ENCODE measurements at regions not wholly inside any gene's neighbourhood (a gene's known extent, or its start where the extent isn't known, plus 50 kb on each side); places are given as distances from the start of the nearest gene placed in this dataset.

GRCh38 chr4:62513306-62513705 lies 1313.2 kb downstream of the ADGRL3 start:
- no peak overlapping the region for H3K4me3 Mint-ChIP-seq (ENCODE audit: unreplicated experiment)
- POLR2A ChIA-PET: interaction anchor here (0.6 kb wide), 1 partner anchor 207 kb away, joined by 4 read pairs; no protein-coding TSS in a partner anchor
- no peaks in the 10 kb centered on the region for H3K27me3 Mint-ChIP-seq (ENCODE audit: insufficient read depth, unreplicated experiment)
- CTCF ChIA-PET: interaction anchor here (0.6 to 0.7 kb wide), 2 partner anchors 23 to 941 kb away, joined by 3 read pairs; no protein-coding TSS in a partner anchor
- H3K27ac Mint-ChIP-seq (ENCODE audit: low read depth, unreplicated experiment): no peak overlapping the region
- peaks cover 6% of the 10 kb centered on the region for H3K4me1 Mint-ChIP-seq (ENCODE audit: insufficient read depth, unreplicated experiment)
- no peak for DNase-seq (ENCODE audit: unreplicated experiment)
- intact Hi-C loops (cut with micrococcal nuclease): no loop called here
- no peaks in the 10 kb centered on the region for H3K36me3 Mint-ChIP-seq (ENCODE audit: insufficient read depth, unreplicated experiment)
- TF ChIP-seq CTCF (IDR thresholded peaks at IDR 0.05; ENCODE audit: unreplicated experiment): no peak
- BruUV-seq (replicated peaks): no TSS peak
- no peaks in the 10 kb centered on the region for H3K9me3 Mint-ChIP-seq (ENCODE audit: unreplicated experiment)

GRCh38 chr4:62512271-62512670 lies 1312.1 kb downstream of the ADGRL3 start:
- no peak overlapping the region for H3K27ac Mint-ChIP-seq (ENCODE audit: low read depth, unreplicated experiment)
- no peak overlapping the region for H3K4me3 Mint-ChIP-seq (ENCODE audit: unreplicated experiment)
- H3K36me3 Mint-ChIP-seq (ENCODE audit: insufficient read depth, unreplicated experiment): no peaks in the 10 kb centered on the region
- intact Hi-C loops (cut with micrococcal nuclease): no loop called here
- no peaks in the 10 kb centered on the region for H3K4me1 Mint-ChIP-seq (ENCODE audit: insufficient read depth, unreplicated experiment)
- DNase-seq (ENCODE audit: unreplicated experiment): no peak
- TF ChIP-seq CTCF (IDR thresholded peaks at IDR 0.05; ENCODE audit: unreplicated experiment): no peak
- H3K27me3 Mint-ChIP-seq (ENCODE audit: insufficient read depth, unreplicated experiment): no peaks in the 10 kb centered on the region
- no TSS peak for BruUV-seq (replicated peaks)
- ChIA-PET CTCF (no interaction called here), POLR2A (no interaction called here)
- no peaks in the 10 kb centered on the region for H3K9me3 Mint-ChIP-seq (ENCODE audit: unreplicated experiment)

GRCh38 chr4:62510228-62510627 lies 1310.1 kb downstream of the ADGRL3 start:
- H3K27me3 Mint-ChIP-seq (ENCODE audit: insufficient read depth, unreplicated experiment): no peaks in the 10 kb centered on the region
- POLR2A ChIA-PET: interaction anchor here (0.6 kb wide), 1 partner anchor 493 kb away, joined by 5 read pairs; no protein-coding TSS in a partner anchor
- H3K4me3 Mint-ChIP-seq (ENCODE audit: unreplicated experiment): no peak overlapping the region
- no peaks in the 10 kb centered on the region for H3K36me3 Mint-ChIP-seq (ENCODE audit: insufficient read depth, unreplicated experiment)
- no peak for TF ChIP-seq CTCF (IDR thresholded peaks at IDR 0.05; ENCODE audit: unreplicated experiment)
- no peak for DNase-seq (ENCODE audit: unreplicated experiment)
- no peak overlapping the region for H3K27ac Mint-ChIP-seq (ENCODE audit: low read depth, unreplicated experiment)
- H3K9me3 Mint-ChIP-seq (ENCODE audit: unreplicated experiment): no peaks in the 10 kb centered on the region
- BruUV-seq (replicated peaks): no TSS peak
- intact Hi-C loops (cut with micrococcal nuclease): no loop called here
- CTCF ChIA-PET: no interaction called here
- no peaks in the 10 kb centered on the region for H3K4me1 Mint-ChIP-seq (ENCODE audit: insufficient read depth, unreplicated experiment)

GRCh38 chr4:62500296-62500695 lies 1300.2 kb downstream of the ADGRL3 start:
- TF ChIP-seq CTCF (IDR thresholded peaks at IDR 0.05; ENCODE audit: unreplicated experiment): no peak
- intact Hi-C loops (cut with micrococcal nuclease): no loop called here
- BruUV-seq (replicated peaks): no TSS peak
- CTCF ChIA-PET: no interaction called here
- Mint-ChIP-seq H3K4me1 (ENCODE audit: insufficient read depth, unreplicated experiment) (no peaks in the 10 kb centered on the region), H3K36me3 (ENCODE audit: insufficient read depth, unreplicated experiment) (no peaks in the 10 kb centered on the region), H3K27ac (ENCODE audit: low read depth, unreplicated experiment) (no peak overlapping the region), H3K9me3 (ENCODE audit: unreplicated experiment) (no peaks in the 10 kb centered on the region), H3K4me3 (ENCODE audit: unreplicated experiment) (no peak overlapping the region), H3K27me3 (ENCODE audit: insufficient read depth, unreplicated experiment) (no peaks in the 10 kb centered on the region)
- DNase-seq (ENCODE audit: unreplicated experiment): no peak
- POLR2A ChIA-PET: no interaction called here

All from MCF 10A (cell line).